Transverse colon (tissue), 4 donors: ENCODE measurements at regions not wholly inside any gene's neighbourhood (a gene's known extent, or its start where the extent isn't known, plus 50 kb on each side); places are given as distances from the start of the nearest gene placed in this dataset.

Experiments used
- CTCF ChIP-seq, 5 experiments: fragments of 200-600 bp in 3 of 5; fragments of 450-650 bp in 2 of 5; sonication (generic) in 3 of 5; IDR thresholded peaks; 1 replicate in 2 of 5; 2 replicates in 3 of 5; pipeline ENCODE4 v1.5.1; 2016 to 2017; ENCODE audit warnings: antibody characterized with exemption in 5 of 5, inconsistent platforms in 3 of 5, mild to moderate bottlenecking in 2 of 5, moderate library complexity in 1 of 5
- POLR2A ChIP-seq: fragments of 450-650 bp; IDR thresholded peaks from one replicate; pipeline ENCODE4 v1.6.1; 2016; ENCODE audit warnings: antibody characterized with exemption, mild to moderate bottlenecking, moderate library complexity
- POLR2AphosphoS5 ChIP-seq, 3 donors: sonication (generic); formaldehyde crosslinking; IDR thresholded peaks; one replicate each; pipeline ENCODE4 v1.6.1; 2016; ENCODE audit warnings: antibody characterized with exemption in 3 of 3

- no peak for TF ChIP-seq CTCF (IDR thresholded peaks at IDR 0.05)
- no peak for TF ChIP-seq POLR2A
- TF ChIP-seq POLR2AphosphoS5 (IDR thresholded peaks at IDR 0.05) = no peak
These were observed 150.4 kb upstream of the HMGN3 start for GRCh38 chr6:79384845-79385244.
